H9 (cell line): ENCODE measurements at regions not wholly inside any gene's neighbourhood (a gene's known extent, or its start where the extent isn't known, plus 50 kb on each side); places are given as distances from the start of the nearest gene placed in this dataset.

Source experiments
- DNase-seq: peaks from one replicate; pipeline ENCODE4 v3.0.0-alpha.2; 2017
- H2AFZ ChIP-seq: one replicate; pipeline ENCODE4 v1.6.1; 2013; ENCODE audit warnings: mild to moderate bottlenecking, low read length, control low read depth, moderate library complexity
- H2AK5ac ChIP-seq: 2 replicates; pipeline ENCODE4 v1.6.1; 2013; ENCODE audit warnings: low read length, control low read depth, mixed read lengths; ENCODE audit not compliant: insufficient read length
- H2BK120ac ChIP-seq: one replicate; pipeline ENCODE4 v1.6.1; 2013; ENCODE audit warnings: low read depth, mild to moderate bottlenecking, low read length, control low read depth, inconsistent platforms; ENCODE audit not compliant: poor library complexity, severe bottlenecking
- H2BK12ac ChIP-seq: 2 replicates; pipeline ENCODE4 v1.6.1; 2013; ENCODE audit warnings: low read length, control low read depth, mixed read lengths, low read depth; ENCODE audit not compliant: insufficient read length
- H2BK15ac ChIP-seq: 2 replicates; pipeline ENCODE4 v1.6.1; 2013; ENCODE audit warnings: low read depth, low read length, control low read depth
- H2BK20ac ChIP-seq: one replicate; pipeline ENCODE4 v1.6.1; 2013; ENCODE audit warnings: low read depth, mild to moderate bottlenecking, low read length, control low read depth, inconsistent platforms; ENCODE audit not compliant: poor library complexity, severe bottlenecking
- H2BK5ac ChIP-seq: 2 replicates; pipeline ENCODE4 v1.6.1; 2013; ENCODE audit warnings: low read length, control low read depth, mixed read lengths; ENCODE audit not compliant: insufficient read length
- H3K14ac ChIP-seq: 2 replicates; pipeline ENCODE4 v1.6.1; 2013; ENCODE audit warnings: low read length, control low read depth; ENCODE audit not compliant: insufficient read depth
- H3K18ac ChIP-seq: 2 replicates; pipeline ENCODE4 v1.6.1; 2013; ENCODE audit warnings: low read depth, mild to moderate bottlenecking, mixed read lengths, low read length, control low read depth; ENCODE audit not compliant: insufficient read length
- H3K23ac ChIP-seq: 2 replicates; pipeline ENCODE4 v1.6.1; 2013; ENCODE audit warnings: low read length, control low read depth, mixed read lengths, low read depth; ENCODE audit not compliant: insufficient read length
- H3K23me2 ChIP-seq: 2 replicates; pipeline ENCODE4 v1.6.1; 2013; ENCODE audit warnings: low read depth, mild to moderate bottlenecking, mixed read lengths, low read length, control low read depth; ENCODE audit not compliant: insufficient read length, poor library complexity, severe bottlenecking
- H3K27ac ChIP-seq: 2 replicates; pipeline ENCODE4 v1.5.1; 2013; ENCODE audit warnings: low read length, control low read depth, mixed read lengths, low read depth; ENCODE audit not compliant: insufficient read length
- H3K27me3 ChIP-seq: 2 replicates; pipeline ENCODE4 v1.6.1; 2013; ENCODE audit warnings: low read length, control low read depth, inconsistent platforms; ENCODE audit not compliant: insufficient read depth
- H3K4ac ChIP-seq: 2 replicates; pipeline ENCODE4 v1.6.1; 2013; ENCODE audit warnings: low read depth, mild to moderate bottlenecking, control low read depth, inconsistent platforms, low read length, moderate library complexity
- H3K4me1 ChIP-seq: 2 replicates; pipeline ENCODE4 v1.6.1; 2013; ENCODE audit warnings: low read length, control low read depth, inconsistent platforms; ENCODE audit not compliant: insufficient read depth
- H3K4me2 ChIP-seq: 2 replicates; pipeline ENCODE4 v1.6.1; 2013; ENCODE audit warnings: low read length, control low read depth, mixed read lengths; ENCODE audit not compliant: insufficient read length, insufficient read depth
- H3K56ac ChIP-seq: 2 replicates; pipeline ENCODE4 v1.6.1; 2013; ENCODE audit warnings: low read depth, mild to moderate bottlenecking, mixed read lengths, low read length, control low read depth; ENCODE audit not compliant: insufficient read length
- H3K79me1 ChIP-seq: 2 replicates; pipeline ENCODE4 v1.6.1; 2013; ENCODE audit warnings: low read depth, mild to moderate bottlenecking, moderate library complexity, low read length, control low read depth, inconsistent platforms; ENCODE audit not compliant: insufficient read depth, poor library complexity, severe bottlenecking
- H3K79me2 ChIP-seq: 2 replicates; pipeline ENCODE4 v1.6.1; 2013; ENCODE audit warnings: low read length, control low read depth, inconsistent platforms; ENCODE audit not compliant: insufficient read depth
- H3K9ac ChIP-seq: 2 replicates; pipeline ENCODE4 v1.6.1; 2013; ENCODE audit warnings: low read length, control low read depth, mixed read lengths; ENCODE audit not compliant: insufficient read length; ENCODE audit errors: extremely low read depth
- H3K9me3 ChIP-seq: one replicate; pipeline ENCODE4 v1.6.1; 2013; ENCODE audit warnings: low read depth, low read length, inconsistent platforms; ENCODE audit not compliant: control insufficient read depth
- H3T11ph ChIP-seq: one replicate; pipeline ENCODE4 v1.6.1; 2013; ENCODE audit warnings: mild to moderate bottlenecking, low read length, control low read depth, inconsistent platforms
- H4K20me1 ChIP-seq: one replicate; pipeline ENCODE4 v1.6.1; 2013; ENCODE audit not compliant: control insufficient read depth, insufficient read length, insufficient read depth
- H4K5ac ChIP-seq: 2 replicates; pipeline ENCODE4 v1.6.1; 2013; ENCODE audit warnings: low read depth, mild to moderate bottlenecking, mixed read lengths, low read length, control low read depth; ENCODE audit not compliant: insufficient read length
- H4K8ac ChIP-seq: replicated peaks from 2 replicates; pipeline ENCODE4 v1.6.1; 2013; ENCODE audit warnings: low read length, control low read depth, mixed read lengths, low read depth; ENCODE audit not compliant: insufficient read length
- H4K91ac ChIP-seq: 2 replicates; pipeline ENCODE4 v1.6.1; 2013; ENCODE audit warnings: low read depth, mild to moderate bottlenecking, moderate library complexity, mixed read lengths, low read length, control low read depth; ENCODE audit not compliant: insufficient read length
- H3K27ac Mint-ChIP-seq, 3 experiments: 2 replicates in 2 of 3; 3 replicates in 1 of 3; pipeline ENCODE4 v1.8.0; 2020 to 2021; ENCODE audit warnings: mixed read lengths in 3 of 3, mild to moderate bottlenecking in 1 of 3, moderate library complexity in 1 of 3
- H3K27me3 Mint-ChIP-seq: 2 replicates; pipeline ENCODE4 v1.8.0; 2021; ENCODE audit warnings: low read depth, mild to moderate bottlenecking, moderate library complexity, mixed read lengths
- H3K36me3 Mint-ChIP-seq, 3 experiments: 2 replicates in 2 of 3; 3 replicates in 1 of 3; pipeline ENCODE4 v1.8.0; 2020 to 2021; ENCODE audit warnings: low read depth in 3 of 3, mixed read lengths in 3 of 3; ENCODE audit not compliant: insufficient read depth in 1 of 3
- H3K4me1 Mint-ChIP-seq, 2 experiments: 2 replicates each; pipeline ENCODE4 v1.8.0; 2020; ENCODE audit warnings: mixed read lengths in 2 of 2
- H3K4me3 Mint-ChIP-seq, 2 experiments: 2 replicates in 1 of 2; 3 replicates in 1 of 2; pipeline ENCODE4 v1.8.0; 2020 to 2021; ENCODE audit warnings: mild to moderate bottlenecking in 2 of 2, mixed read lengths in 2 of 2, moderate library complexity in 1 of 2
- H3K9me3 Mint-ChIP-seq, 2 experiments: 2 replicates in 1 of 2; 3 replicates in 1 of 2; pipeline ENCODE4 v1.8.0; 2020; ENCODE audit warnings: mild to moderate bottlenecking in 2 of 2, mixed read lengths in 2 of 2, moderate library complexity in 1 of 2
- CTCF ChIP-seq: fragments of 200-600 bp; sonication (generic); conservative IDR thresholded peaks from 3 replicates; pipeline ENCODE4 v1.8.0; 2021; ENCODE audit warnings: antibody characterized with exemption, mild to moderate bottlenecking
- WGBS: extraction: QIAGEN DNeasy Blood & Tissue Kit; methylation state at CpG from one replicate; pipeline ENCODE4 v1.1.7; 2013; ENCODE audit warnings: missing lambda C conversion rate, low lambda C conversion rate, mixed read lengths; ENCODE audit not compliant: insufficient read length; ENCODE audit errors: extremely low coverage; 5-methylcytosine and 5-hydroxymethylcytosine counted together

- TF ChIP-seq CTCF = no peak
- no peak overlapping the region for H3K56ac ChIP-seq
- H3K4me3 Mint-ChIP-seq = no peak overlapping the region
- no peak overlapping the region for H2AFZ ChIP-seq
- H3K9me3 ChIP-seq = no peaks in the 10 kb centered on the region
- no peaks in the 10 kb centered on the region; a peak in 1 of 7 replicates for H3K36me3 Mint-ChIP-seq
- H3K14ac ChIP-seq = no peak overlapping the region
- no peak overlapping the region for H3K27ac Mint-ChIP-seq
- no peak for DNase-seq
- no peaks in the 10 kb centered on the region for H3K79me2 ChIP-seq
- H3K4me1 Mint-ChIP-seq = peaks cover 5 to 9% of the 10 kb centered on the region in 2 experiments
- H3K27me3 ChIP-seq = no peaks in the 10 kb centered on the region
- no peak overlapping the region for H3K4ac ChIP-seq
- H2BK15ac ChIP-seq = no peak overlapping the region
- H2BK12ac ChIP-seq = no peak overlapping the region
- no CpG with 5 or more reads among the region's 15 CpGs for WGBS
- no peak overlapping the region for H4K5ac ChIP-seq
- no peaks in the 10 kb centered on the region for H3K4me1 ChIP-seq
- H3K4me2 ChIP-seq = no peak overlapping the region
- no peak overlapping the region for H4K8ac ChIP-seq
- H4K20me1 ChIP-seq = no peaks in the 10 kb centered on the region
- no peak overlapping the region for H3K27ac ChIP-seq
- no peak overlapping the region for H3T11ph ChIP-seq
- H2AK5ac ChIP-seq = no peak overlapping the region
- no peaks in the 10 kb centered on the region; a peak in 1 of 5 replicates for H3K9me3 Mint-ChIP-seq
- H2BK20ac ChIP-seq = no peak overlapping the region
- H4K91ac ChIP-seq = no peak overlapping the region
- H2BK120ac ChIP-seq = no peak overlapping the region
- H3K18ac ChIP-seq = no peak overlapping the region
- no peak overlapping the region for H3K9ac ChIP-seq
- no peaks in the 10 kb centered on the region for H3K23me2 ChIP-seq
- H2BK5ac ChIP-seq = no peak overlapping the region
- H3K27me3 Mint-ChIP-seq = peaks cover 1% of the 10 kb centered on the region; the same call in 1 of the 2 replicates
- H3K23ac ChIP-seq = no peak overlapping the region
- no peaks in the 10 kb centered on the region for H3K79me1 ChIP-seq
These were observed 90.2 kb downstream of the MCFD2 start for GRCh38 chr2:46825231-46825938.
